Lung (tissue), 11 donors: ENCODE measurements at regions not wholly inside any gene's neighbourhood (a gene's known extent, or its start where the extent isn't known, plus 50 kb on each side); places are given as distances from the start of the nearest gene placed in this dataset.

ENCODE experiments used
- ATAC-seq: fragments of 200-7000 bp; cut with Tn5 transposase; one replicate; pipeline ENCODE4 v1.9.1; 2020; ENCODE audit warnings: moderate number of reproducible peaks; ENCODE audit not compliant: insufficient read depth, low FRiP score
- DNase-seq, 3 donors: peaks; one replicate each; pipeline ENCODE4 v3.0.0-alpha.2; 2013 to 2017
- H3K27ac ChIP-seq, 2 donors: one replicate each; pipeline ENCODE4 v1.5.1; 2013; ENCODE audit warnings: mild to moderate bottlenecking in 2 of 2, moderate library complexity in 2 of 2, control low read depth in 1 of 2, inconsistent platforms in 1 of 2, low read depth in 1 of 2, low read length in 1 of 2
- H3K27me3 ChIP-seq, 3 donors: one replicate each; pipeline ENCODE4 v1.5.1; 2013; ENCODE audit warnings: low read length in 2 of 3; ENCODE audit not compliant: control insufficient read depth in 3 of 3, insufficient read depth in 3 of 3
- H3K36me3 ChIP-seq, 4 donors: one replicate each; pipeline ENCODE4 v1.5.1; 2013; ENCODE audit warnings: low read length in 4 of 4, mild to moderate bottlenecking in 1 of 4, moderate library complexity in 1 of 4; ENCODE audit not compliant: control insufficient read depth in 4 of 4, insufficient read depth in 4 of 4
- H3K4me1 ChIP-seq, 5 donors: one replicate each; pipeline ENCODE4 v1.5.1; 2013; ENCODE audit warnings: low read length in 5 of 5, mild to moderate bottlenecking in 2 of 5, moderate library complexity in 1 of 5; ENCODE audit not compliant: control insufficient read depth in 5 of 5, insufficient read depth in 5 of 5
- H3K4me3 ChIP-seq: one replicate; pipeline ENCODE4 v1.5.1; 2013; ENCODE audit warnings: mild to moderate bottlenecking, control low read depth, moderate library complexity
- H3K9ac ChIP-seq, 2 donors: one replicate each; pipeline ENCODE4 v1.5.1; 2013; ENCODE audit warnings: low read length in 2 of 2, control low read depth in 1 of 2; ENCODE audit not compliant: insufficient read depth in 1 of 2
- H3K9me3 ChIP-seq, 4 donors: one replicate each; pipeline ENCODE4 v1.5.1; 2013; ENCODE audit warnings: low read length in 3 of 4, mild to moderate bottlenecking in 1 of 4, moderate library complexity in 1 of 4; ENCODE audit not compliant: control insufficient read depth in 4 of 4, insufficient read depth in 3 of 4
- CTCF ChIP-seq: IDR thresholded peaks from 2 replicates; pipeline ENCODE4 v1.5.1; 2012; ENCODE audit warnings: mild to moderate bottlenecking; ENCODE audit errors: control extremely low read depth, extremely low read depth
- WGBS, 2 donors: extraction: QIAGEN DNeasy Blood & Tissue Kit; methylation state at CpG; one replicate each; pipeline ENCODE4 v1.1.7; 2013; 5-methylcytosine and 5-hydroxymethylcytosine counted together
- donor health status: control.
- donor health status: control.
- donor health status: Bipolar disorder and iron deficiency.
- donor health status: healthy.
- donor health status: DM: yes; HTN: yes; CAD: no.

DNA sequence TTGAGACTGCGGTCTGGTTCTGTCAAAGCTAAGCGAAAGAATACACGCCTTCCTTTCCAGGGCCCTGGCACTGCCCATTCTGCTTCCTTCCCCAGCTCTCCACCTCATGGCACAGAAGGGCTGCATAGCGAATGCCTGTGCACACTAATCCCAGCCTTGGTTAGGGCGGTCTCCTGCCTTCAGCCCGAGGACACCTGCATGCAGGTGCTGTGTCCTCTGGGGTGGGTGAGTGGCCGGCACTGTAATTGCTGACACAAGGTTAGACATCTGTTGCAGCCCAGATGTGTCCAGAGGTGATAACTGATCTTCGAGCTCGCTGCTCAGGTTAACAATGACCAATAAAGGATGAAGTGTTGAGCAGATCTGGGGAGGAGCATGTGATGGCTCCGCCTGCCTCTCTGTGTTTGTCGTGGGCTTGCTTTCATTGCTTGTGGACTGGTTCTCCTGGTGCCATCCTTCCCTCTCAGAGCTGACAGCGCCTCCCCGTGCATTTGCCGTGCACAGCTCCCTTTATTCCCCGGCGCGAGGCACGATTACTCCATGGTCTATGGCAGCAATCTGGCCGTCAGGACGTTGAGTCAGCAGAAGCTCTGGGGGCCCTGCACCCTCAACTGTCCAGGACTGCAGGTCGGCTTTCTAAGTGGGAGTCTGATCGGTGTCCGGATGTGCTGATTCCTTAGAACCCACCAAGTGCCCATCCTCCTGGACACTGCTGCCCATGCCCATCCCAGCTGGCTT is 1088.2 kb downstream of the BRD1 start:
- H3K27me3 ChIP-seq, result no peaks in the 10 kb centered on the region
- DNase-seq (no peak), ATAC-seq (no peak)
- no peak overlapping the region for H3K9ac ChIP-seq
- no peaks in the 10 kb centered on the region for H3K4me1 ChIP-seq
- no peaks in the 10 kb centered on the region for H3K36me3 ChIP-seq
- H3K4me3 ChIP-seq, result no peak overlapping the region
- H3K27ac ChIP-seq, result no peak overlapping the region
- WGBS, 2 donors, result 82 to 91% methylated on average over 23 of the region's 23 CpGs
- peaks cover 0 to 6% (median 0%) of the 10 kb centered on the region in 4 donors for H3K9me3 ChIP-seq
- TF ChIP-seq CTCF, result no peak

DNA sequence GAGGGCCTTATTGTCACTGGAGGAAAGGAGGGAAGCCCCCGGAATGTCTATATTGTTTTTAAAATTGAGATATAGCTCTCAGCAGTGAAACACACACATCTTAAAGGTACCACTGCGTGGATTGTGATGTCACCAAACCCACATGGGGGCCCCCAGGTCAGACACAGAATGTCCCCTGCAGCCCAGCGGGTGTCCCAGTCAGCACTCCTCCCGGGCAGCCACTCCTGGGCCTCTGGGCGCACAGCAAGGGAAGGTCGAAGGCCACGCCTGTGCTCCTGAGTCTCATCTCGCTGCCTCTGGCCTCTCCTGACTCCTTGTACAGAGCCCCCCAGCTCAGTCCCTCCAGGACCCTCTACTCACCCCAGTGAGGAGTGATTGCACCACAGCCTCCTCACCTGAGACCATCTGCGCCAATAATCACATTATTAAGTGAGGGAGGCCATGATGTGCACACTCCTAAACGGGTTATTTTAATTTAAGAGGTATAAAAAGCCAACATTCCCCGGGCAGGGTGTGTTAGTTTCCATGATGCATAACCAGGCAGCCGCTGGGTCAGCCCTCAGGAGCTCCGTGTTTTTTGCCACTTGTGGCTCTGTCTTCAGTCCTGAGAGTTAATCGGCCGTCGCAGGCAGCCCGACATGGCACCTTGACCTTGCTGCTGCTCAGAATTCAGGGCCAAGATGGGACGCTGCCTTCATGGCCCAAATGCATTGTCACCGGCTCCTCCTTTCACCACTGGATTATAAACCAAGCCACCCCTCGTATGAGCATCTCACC is 1089.3 kb downstream of the BRD1 start:
- no peak for TF ChIP-seq CTCF
- DNase-seq (no peak), ATAC-seq (no peak)
- WGBS, 2 donors, result 81 to 88% methylated on average over 20 of the region's 20 CpGs
- Histone ChIP-seq H3K9ac (no peak overlapping the region), H3K36me3 (no peaks in the 10 kb centered on the region), H3K4me1 (no peaks in the 10 kb centered on the region), H3K27me3 (no peaks in the 10 kb centered on the region), H3K27ac (no peak overlapping the region), H3K9me3 (peaks cover 0 to 6% (median 0%) of the 10 kb centered on the region in 4 donors), H3K4me3 (no peak overlapping the region)

DNA sequence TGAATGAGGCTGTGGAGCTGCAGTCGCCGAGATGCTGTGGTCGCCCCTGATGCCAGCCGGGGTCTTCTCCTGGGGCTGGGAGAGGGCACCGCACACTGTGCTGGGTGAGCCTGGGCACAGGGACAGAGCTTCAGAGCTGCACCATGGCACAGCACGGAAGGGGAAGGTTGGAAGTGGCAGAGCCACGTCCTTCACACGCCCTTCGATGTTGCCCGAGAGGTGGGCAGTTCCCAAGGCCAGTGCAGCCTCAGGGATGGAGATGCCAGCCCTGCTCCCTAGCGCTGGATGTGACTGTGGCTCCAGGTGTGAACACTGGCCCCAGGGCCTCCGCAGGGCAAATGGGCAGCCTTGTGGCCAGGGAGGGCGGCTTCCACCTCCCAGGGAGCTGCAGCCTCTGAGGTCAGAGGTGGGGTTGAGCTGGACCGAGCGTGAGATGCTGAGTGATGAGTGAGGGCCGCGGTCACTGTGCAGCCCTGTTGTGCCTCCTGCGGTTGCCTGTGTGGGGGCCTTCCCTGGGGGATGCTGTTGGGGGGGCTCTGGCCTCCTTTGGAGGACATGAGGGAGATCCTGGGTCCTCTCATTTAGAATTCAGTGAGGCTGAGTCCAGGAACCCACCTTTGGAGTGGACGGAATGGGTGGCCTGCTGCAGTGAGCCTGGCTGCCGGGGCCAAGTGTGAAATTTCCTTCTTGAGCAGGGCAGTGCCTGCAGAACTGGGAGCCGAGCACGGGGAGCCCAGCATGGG is 1090.0 kb downstream of the BRD1 start:
- DNase-seq (no peak), ATAC-seq (no peak)
- no peaks in the 10 kb centered on the region for H3K4me1 ChIP-seq
- no peak overlapping the region for H3K4me3 ChIP-seq
- no peak overlapping the region for H3K9ac ChIP-seq
- H3K9me3 ChIP-seq, result peaks cover 0 to 5% (median 0%) of the 10 kb centered on the region in 4 donors
- WGBS, 2 donors, result 81 to 86% methylated on average over 22 of the region's 22 CpGs
- TF ChIP-seq CTCF, result no peak
- H3K27me3 ChIP-seq, result no peaks in the 10 kb centered on the region
- H3K27ac ChIP-seq, result no peak overlapping the region
- no peaks in the 10 kb centered on the region for H3K36me3 ChIP-seq
